Heart right ventricle (tissue), 16 donors: ENCODE measurements at regions not wholly inside any gene's neighbourhood (a gene's known extent, or its start where the extent isn't known, plus 50 kb on each side); places are given as distances from the start of the nearest gene placed in this dataset.

Source experiments
- ATAC-seq, 8 donors: fragments of 200-7000 bp; cut with Tn5 transposase; one replicate each; pipeline ENCODE4 v1.9.1; 2020; ENCODE audit warnings: mild to moderate bottlenecking in 8 of 8, moderate library complexity in 8 of 8, moderate number of reproducible peaks in 1 of 8
- DNase-seq, 2 donors: peaks; one replicate each; pipeline ENCODE4 v3.0.0-alpha.2; 2020
- H3K27ac ChIP-seq, 10 donors: fragments of 200-600 bp; sonication (generic) in 2 of 10; one replicate each; pipeline versions ENCODE4 v1.5.0 to v1.8.0; 2020 to 2022; ENCODE audit warnings: mild to moderate bottlenecking in 3 of 10
- H3K27me3 ChIP-seq, 7 donors: fragments of 200-600 bp; one replicate each; pipeline ENCODE4 v1.8.0; 2021 to 2022; ENCODE audit warnings: mild to moderate bottlenecking in 2 of 7
- H3K36me3 ChIP-seq, 9 donors: fragments of 200-600 bp; sonication (generic) in 1 of 9; one replicate each; pipeline versions ENCODE4 v1.5.0 to v1.8.0; 2020 to 2022; ENCODE audit warnings: mild to moderate bottlenecking in 2 of 9
- H3K4me1 ChIP-seq, 9 donors: fragments of 200-600 bp; sonication (generic) in 1 of 9; one replicate each; pipeline versions ENCODE4 v1.5.0 to v1.8.0; 2020 to 2022; ENCODE audit warnings: mild to moderate bottlenecking in 4 of 9
- H3K4me3 ChIP-seq, 10 donors: fragments of 200-600 bp; sonication (generic) in 2 of 10; one replicate each; pipeline versions ENCODE4 v1.5.0 to v1.8.0; 2020 to 2022; ENCODE audit warnings: mild to moderate bottlenecking in 7 of 10, moderate library complexity in 2 of 10
- H3K9me3 ChIP-seq, 11 donors: fragments of 200-600 bp in 10 of 11; sonication (generic) in 2 of 11; one replicate each; pipeline versions ENCODE4 v1.5.0 to v1.8.0; 2013 to 2022; ENCODE audit warnings: mild to moderate bottlenecking in 2 of 11, control low read depth in 1 of 11, moderate library complexity in 1 of 11
- CTCF ChIP-seq, 9 donors: fragments of 200-600 bp; sonication (generic) in 2 of 9; IDR thresholded peaks; one replicate each; pipeline versions ENCODE4 v1.5.0 to v1.8.0; 2021 to 2022; ENCODE audit warnings: antibody characterized with exemption in 9 of 9, mild to moderate bottlenecking in 5 of 9, moderate library complexity in 1 of 9
- WGBS, 2 donors: extraction: QIAGEN DNeasy Blood & Tissue Kit; methylation state at CpG; one replicate each; pipeline ENCODE4 v1.1.7; 2013; ENCODE audit warnings: inconsistent platforms in 1 of 2; 5-methylcytosine and 5-hydroxymethylcytosine counted together
- intact Hi-C, 10 donors: fragments of 100-400 bp; cut with DNase I; formaldehyde crosslinking; loops; one replicate each; pipeline versions ENCODE4 v1.11.1 to v1.14.2; 2022
- donor health status: Arrhythmogenic right ventricular cardiomyopathy.
- donor health status: ischemic (EF 13 %, LVEDD 7.1; RV severe dilation, severe dysfunction).
- donor health status: healthy with polysubstance abuse.
- donor health status: DM: no; HTN: yes; CAD: no.
- donor health status: DM: no; HTN: no; CAD: no.
- donor health status: ischemic (EF 25% LVEDD 6.9; RV normal size, moderate dysfunction).
- donor health status: ischemic (EF 25% LVEDD 5.7; RV mildly dilated, moderate dysfunction).
- donor health status: healthy.
- donor health status: DM: yes; HTN: yes; CAD: no.
- donor health status: Ischemic cardiomyopathy.
- donor health status: ischemic (EF 35%, LVEDD 5.7; RV mildly dilated, moderate dysfunction).
- donor health status: nonischemic (EF 11% LVEDD 7.7; RV severe dilation, severe dysfunction).
- donor health status: DM: yes; HTN: yes; CAD: no.
- donor health status: PGD.
- donor health status: ischemic (EF 29% LVEDD 5.4; RV normal size, mild dysfunction).
- donor health status: nonischemic (EF 23%, LVEDD 6.1; RV moderate dilation, normal function).

- intact Hi-C loops: loop anchor here in 9 of 10 donors (1.0 to 10.0 kb wide), 19 partner anchors 65 to 852 kb away; partner anchors contain the start of genes FGGY (in 6 of the 9) and JUN (in 5 of the 9)
- Histone ChIP-seq H3K27ac (peak overlapping the region; percentile 90 to 99 (median 96)), H3K36me3 (no peaks in the 10 kb centered on the region), H3K27me3 (no peaks in the 10 kb centered on the region), H3K9me3 (no peaks in the 10 kb centered on the region), H3K4me1 (peaks cover 5 to 47% (median 35%) of the 10 kb centered on the region in 9 donors), H3K4me3 (peak overlapping the region in 9 of 10 donors; percentile 35 to 67 (median 58))
- no peak for DNase-seq
- no peak for TF ChIP-seq CTCF (IDR thresholded peaks at IDR 0.05)
- 30 to 35% methylated on average over 12 of the region's 12 CpGs for WGBS, 2 donors
- no peak for ATAC-seq
Measured at GRCh38 chr1:58902830-58903513, 119.1 kb upstream of the JUN start.

- ATAC-seq: peak; percentile 93 to 99 (median 96)
Measured at GRCh38 chr1:58903514-58904298, 119.9 kb upstream of the JUN start.

GRCh38 chr1:58904299-58905125 lies 120.7 kb upstream of the JUN start:
- Histone ChIP-seq H3K27me3 (no peaks in the 10 kb centered on the region), H3K9me3 (no peaks in the 10 kb centered on the region), H3K36me3 (no peaks in the 10 kb centered on the region), H3K4me1 (peaks cover 0 to 43% (median 19%) of the 10 kb centered on the region in 9 donors), H3K27ac (peak overlapping the region; percentile 90 to 99 (median 96)), H3K4me3 (peak overlapping the region in 9 of 10 donors; percentile 35 to 67 (median 58))
- DNase-seq: no peak
- WGBS, 2 donors: 59 to 63% methylated on average over 8 of the region's 8 CpGs
- no peak for TF ChIP-seq CTCF (IDR thresholded peaks at IDR 0.05)
- intact Hi-C loops: loop anchor here in 9 of 10 donors (5.0 to 10.0 kb wide), 13 partner anchors 90 to 850 kb away; partner anchors contain the start of genes FGGY (in 5 of the 9) and JUN (in 1 of the 9)
- ATAC-seq: no peak

More at GRCh38 chr1:58903514-58904298, 119.9 kb upstream of the JUN start:
- peak; percentile 95 to 96 for DNase-seq
- H3K4me1 ChIP-seq: peaks cover 5 to 43% (median 27%) of the 10 kb centered on the region in 9 donors
- H3K4me3 ChIP-seq: peak overlapping the region in 9 of 10 donors; percentile 35 to 67 (median 58)
- no peaks in the 10 kb centered on the region for H3K9me3 ChIP-seq
- H3K27me3 ChIP-seq: no peaks in the 10 kb centered on the region
- TF ChIP-seq CTCF (IDR thresholded peaks at IDR 0.05): peak in 3 of 9 donors; percentile 6 to 7 (median 6)
- WGBS, 2 donors: 1% methylated on average over 67 to 70 of the region's 70 CpGs
- peak overlapping the region; percentile 90 to 99 (median 96) for H3K27ac ChIP-seq
- H3K36me3 ChIP-seq: no peaks in the 10 kb centered on the region
- intact Hi-C loops: loop anchor here in 9 of 10 donors (1.0 to 10.0 kb wide), 19 partner anchors 65 to 851 kb away; partner anchors contain the start of genes FGGY (in 6 of the 9) and JUN (in 5 of the 9)
